Peyer's patch (tissue), 4 donors: ENCODE measurements at regions not wholly inside any gene's neighbourhood (a gene's known extent, or its start where the extent isn't known, plus 50 kb on each side); places are given as distances from the start of the nearest gene placed in this dataset.

Experiments
- POLR2A ChIP-seq, 2 donors: fragments of 450-650 bp; IDR thresholded peaks; one replicate each; pipeline ENCODE4 v1.5.1; 2017; ENCODE audit warnings: antibody characterized with exemption in 2 of 2, mild to moderate bottlenecking in 2 of 2, moderate library complexity in 2 of 2
- TF ChIP-seq, protein P1 (sequence below), 6 experiments: fragments of 450-650 bp in 4 of 6; fragments of 200-600 bp in 2 of 6; sonication (generic) in 1 of 6; IDR thresholded peaks; one replicate each; pipeline ENCODE4 v1.5.1; 2017 to 2019; ENCODE audit warnings: antibody characterized with exemption in 6 of 6, mild to moderate bottlenecking in 3 of 6, moderate library complexity in 1 of 6

DNA sequence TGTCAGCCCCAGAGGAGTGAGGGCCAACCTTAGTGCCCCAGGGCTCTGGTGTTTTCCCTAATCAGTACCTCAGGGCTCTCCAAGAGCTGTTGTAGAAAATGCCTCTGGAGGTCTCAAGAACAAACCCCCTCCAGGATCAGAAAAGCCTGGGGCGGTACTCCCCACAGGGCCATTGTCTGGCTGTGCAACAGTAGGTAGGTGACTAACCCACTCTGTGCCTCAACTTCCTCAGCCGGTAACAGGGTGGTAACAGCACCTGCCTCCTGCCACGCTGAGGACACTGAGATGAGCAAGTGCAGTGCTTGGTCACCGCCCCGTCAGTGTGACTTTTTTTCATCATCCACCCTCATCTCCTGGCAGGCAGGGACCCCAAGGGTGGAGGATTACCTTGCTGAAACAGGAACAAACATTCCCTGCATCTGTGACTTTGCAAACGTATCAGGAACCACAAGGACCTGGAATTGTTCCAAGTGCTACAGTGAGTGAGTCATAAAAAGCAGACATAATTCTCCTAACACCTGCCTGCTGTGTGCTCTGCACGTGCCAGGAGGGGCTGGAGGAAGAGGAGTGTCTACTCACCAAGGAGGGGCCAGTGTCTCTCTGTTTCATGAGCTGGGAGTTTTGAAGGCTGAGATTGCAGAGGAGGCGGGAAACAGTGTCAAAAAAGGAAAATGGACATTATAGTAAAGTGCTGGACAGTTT, 440.8 kb downstream of the NPHP4 start:
- TF ChIP-seq, protein P1, sequence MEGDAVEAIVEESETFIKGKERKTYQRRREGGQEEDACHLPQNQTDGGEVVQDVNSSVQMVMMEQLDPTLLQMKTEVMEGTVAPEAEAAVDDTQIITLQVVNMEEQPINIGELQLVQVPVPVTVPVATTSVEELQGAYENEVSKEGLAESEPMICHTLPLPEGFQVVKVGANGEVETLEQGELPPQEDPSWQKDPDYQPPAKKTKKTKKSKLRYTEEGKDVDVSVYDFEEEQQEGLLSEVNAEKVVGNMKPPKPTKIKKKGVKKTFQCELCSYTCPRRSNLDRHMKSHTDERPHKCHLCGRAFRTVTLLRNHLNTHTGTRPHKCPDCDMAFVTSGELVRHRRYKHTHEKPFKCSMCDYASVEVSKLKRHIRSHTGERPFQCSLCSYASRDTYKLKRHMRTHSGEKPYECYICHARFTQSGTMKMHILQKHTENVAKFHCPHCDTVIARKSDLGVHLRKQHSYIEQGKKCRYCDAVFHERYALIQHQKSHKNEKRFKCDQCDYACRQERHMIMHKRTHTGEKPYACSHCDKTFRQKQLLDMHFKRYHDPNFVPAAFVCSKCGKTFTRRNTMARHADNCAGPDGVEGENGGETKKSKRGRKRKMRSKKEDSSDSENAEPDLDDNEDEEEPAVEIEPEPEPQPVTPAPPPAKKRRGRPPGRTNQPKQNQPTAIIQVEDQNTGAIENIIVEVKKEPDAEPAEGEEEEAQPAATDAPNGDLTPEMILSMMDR (IDR thresholded peaks at IDR 0.05) = no peak
- TF ChIP-seq POLR2A (IDR thresholded peaks at IDR 0.05) = no peak
